NCI-H2196 (cell line): ENCODE measurements at regions not wholly inside any gene's neighbourhood (a gene's known extent, or its start where the extent isn't known, plus 50 kb on each side); places are given as distances from the start of the nearest gene placed in this dataset.
"Not testable (repeated sequence)": the region's sequence is repeated elsewhere in the genome, so short reads cannot be mapped to it uniquely, and the experiment has no call there.

Experiments used
- DNase-seq: peaks from one replicate; lab custom pipeline; 2025; ENCODE audit not compliant: unreplicated experiment; lab: John Stamatoyannopoulos, UW

GRCh38 chr5:74534397-74535129 lies 106.0 kb downstream of the ENC1 start:
- DNase-seq = no peak

- DNase-seq = no peak
These were observed 110.0 kb downstream of the ENC1 start for GRCh38 chr5:74530326-74531050.

- no peak for DNase-seq
These were observed 111.4 kb downstream of the ENC1 start for GRCh38 chr5:74529101-74529500.

DNA sequence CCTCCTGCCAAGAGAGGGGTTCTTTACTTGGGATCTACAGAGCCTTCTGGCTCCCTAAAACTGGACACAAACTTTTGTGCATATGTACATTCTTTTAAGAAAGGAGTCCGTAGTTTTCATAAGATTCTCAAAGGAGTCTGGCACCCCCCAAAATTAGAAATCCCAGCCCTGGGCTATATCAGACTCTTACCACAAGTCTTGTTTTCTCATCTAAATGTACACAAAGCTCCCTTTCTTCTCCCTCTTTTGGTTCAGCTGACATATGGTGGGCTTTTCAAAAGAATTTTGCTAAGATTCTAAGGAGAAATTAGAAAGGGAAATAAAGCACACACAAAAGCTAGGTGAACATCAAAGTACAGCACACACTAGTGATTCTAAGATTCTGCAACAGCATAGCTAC lies 114.4 kb downstream of the ENC1 start:
- no peak for DNase-seq

- not testable (repeated sequence) for DNase-seq
These were observed 115.8 kb downstream of the ENC1 start for GRCh38 chr5:74524767-74525166.

GRCh38 chr5:74523698-74524097 lies 116.8 kb downstream of the ENC1 start:
- not testable (repeated sequence) for DNase-seq

GRCh38 chr5:74522838-74523237 lies 117.7 kb downstream of the ENC1 start:
- not testable (repeated sequence) for DNase-seq

GRCh38 chr5:74521401-74521800 lies 119.1 kb downstream of the ENC1 start:
- DNase-seq = no peak

DNA sequence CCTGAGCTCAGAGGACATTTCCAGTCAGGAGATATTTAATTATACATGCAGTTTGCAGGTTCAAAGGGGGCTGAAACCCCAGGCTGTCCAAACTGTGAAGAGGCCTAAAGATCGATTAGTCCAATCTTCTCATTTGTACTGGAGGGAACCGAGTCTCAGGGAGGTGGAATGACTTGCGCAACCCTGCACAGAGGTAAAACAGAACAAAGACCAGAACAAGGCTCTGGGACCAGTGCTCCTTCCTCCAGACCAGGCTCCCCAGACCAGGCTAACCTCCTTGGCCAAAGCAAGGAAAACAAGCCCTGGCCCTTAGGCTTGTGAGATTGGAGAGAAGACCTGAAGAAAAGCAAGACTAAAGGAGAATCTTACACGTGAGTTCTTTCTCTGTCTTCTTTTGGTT lies 120.8 kb downstream of the ENC1 start:
- DNase-seq = no peak

DNA sequence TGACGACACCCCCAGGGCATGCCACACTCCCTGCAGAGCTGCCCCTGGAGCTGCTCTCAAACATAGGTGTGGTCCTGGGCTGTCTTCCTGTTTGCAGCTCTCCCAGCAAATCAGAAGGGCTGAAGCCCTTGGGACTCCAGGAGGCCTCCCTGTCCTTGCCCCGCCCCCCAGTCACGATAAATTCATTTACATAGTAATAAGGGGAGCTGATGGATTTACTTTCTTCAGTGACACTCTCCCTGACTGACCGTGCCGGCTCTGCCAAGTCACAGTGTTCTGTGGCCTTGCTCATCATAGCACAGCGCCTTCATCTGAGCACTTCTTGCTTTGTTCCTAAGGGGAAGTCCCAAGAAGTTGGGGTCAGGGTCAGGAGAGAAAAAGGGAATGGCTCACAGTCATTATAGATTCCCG lies 121.4 kb downstream of the ENC1 start:
- DNase-seq = no peak

DNA sequence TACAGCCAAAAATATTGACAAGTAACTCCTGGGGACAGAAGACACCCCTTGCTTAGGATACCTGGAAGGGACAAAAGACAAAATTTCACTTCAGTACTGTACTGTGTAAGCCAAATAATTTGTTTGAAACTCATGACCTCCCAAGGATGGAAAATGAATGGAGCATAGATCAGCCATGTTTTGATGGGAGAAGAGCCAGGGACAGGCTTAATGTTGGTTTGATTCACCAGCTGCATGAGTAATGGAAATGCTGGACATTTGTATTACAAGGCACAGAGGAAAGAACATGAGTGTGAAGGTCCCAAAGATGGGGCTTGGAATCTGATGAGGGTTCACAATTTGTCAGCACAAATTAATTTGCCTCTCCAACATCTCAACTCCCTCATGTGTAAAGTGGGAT lies 122.8 kb downstream of the ENC1 start:
- no peak for DNase-seq

DNA sequence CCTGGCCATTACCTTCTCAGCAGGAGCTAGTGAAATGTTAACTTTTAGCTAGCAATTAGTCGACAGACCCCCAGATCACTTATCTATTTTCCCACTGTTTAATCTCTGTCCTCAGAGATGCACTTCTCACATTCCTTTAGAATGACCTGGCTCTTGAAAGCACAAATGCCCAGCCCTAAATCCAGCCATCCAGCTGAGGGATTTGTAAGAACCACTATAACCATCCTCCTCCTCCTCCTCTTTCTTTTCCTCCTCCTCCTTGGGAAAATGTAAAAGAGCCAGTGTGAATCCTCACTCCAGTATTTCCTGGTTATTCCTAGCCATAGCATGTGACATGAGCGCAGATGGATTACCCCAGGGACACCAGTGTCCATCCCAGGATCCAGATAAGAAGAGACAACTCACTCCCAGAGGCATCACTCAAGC lies 124.3 kb downstream of the ENC1 start:
- DNase-seq = no peak

- DNase-seq = no peak
These were observed 125.5 kb downstream of the ENC1 start for GRCh38 chr5:74514888-74515551.

DNA sequence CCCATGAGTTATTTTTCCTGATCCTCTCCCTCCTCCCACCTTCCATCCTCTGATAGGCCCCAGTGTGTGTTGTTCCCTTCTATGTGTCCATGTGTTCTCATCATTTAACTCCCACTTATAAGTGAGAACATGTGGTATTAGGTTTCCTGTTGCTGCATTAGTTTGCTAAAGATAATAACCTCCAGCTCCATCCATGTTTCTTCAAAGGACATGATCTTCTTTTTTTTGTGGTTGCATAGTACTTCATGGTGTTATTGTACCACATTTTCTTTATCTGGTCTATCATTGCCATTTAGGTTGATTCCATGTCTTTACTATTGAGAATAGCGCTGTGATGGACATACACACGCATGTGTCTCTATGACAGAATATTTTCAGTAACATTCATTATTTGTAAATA lies 128.8 kb downstream of the ENC1 start:
- not testable (repeated sequence) for DNase-seq

DNA sequence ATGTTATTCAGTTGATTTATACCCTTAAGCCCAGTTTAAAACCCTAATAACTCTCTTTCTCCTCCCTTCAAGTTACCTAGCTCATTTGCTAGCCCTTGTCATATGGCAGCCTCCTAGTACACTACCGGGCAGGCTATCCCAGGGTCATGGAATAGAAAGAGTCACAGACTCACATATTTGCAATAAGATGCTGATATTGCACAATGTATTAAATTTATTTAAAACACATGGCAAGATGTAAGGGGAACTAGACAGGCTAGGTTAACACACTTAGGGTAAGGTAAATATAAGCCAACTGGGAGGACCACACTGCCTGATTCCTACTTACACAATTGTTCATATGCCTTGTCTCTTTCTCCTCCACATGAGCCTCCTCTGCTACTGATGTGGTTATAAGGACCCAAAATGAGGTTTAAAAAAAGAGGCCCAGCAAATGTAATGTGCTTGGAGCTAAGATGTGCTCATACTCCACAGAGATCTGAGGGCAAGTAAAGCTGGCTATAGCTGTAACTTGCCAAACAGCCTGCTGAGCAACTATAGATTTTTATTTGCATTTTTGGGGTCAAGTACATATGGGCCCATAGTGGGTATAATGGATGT lies 130.0 kb downstream of the ENC1 start:
- DNase-seq = no peak

DNA sequence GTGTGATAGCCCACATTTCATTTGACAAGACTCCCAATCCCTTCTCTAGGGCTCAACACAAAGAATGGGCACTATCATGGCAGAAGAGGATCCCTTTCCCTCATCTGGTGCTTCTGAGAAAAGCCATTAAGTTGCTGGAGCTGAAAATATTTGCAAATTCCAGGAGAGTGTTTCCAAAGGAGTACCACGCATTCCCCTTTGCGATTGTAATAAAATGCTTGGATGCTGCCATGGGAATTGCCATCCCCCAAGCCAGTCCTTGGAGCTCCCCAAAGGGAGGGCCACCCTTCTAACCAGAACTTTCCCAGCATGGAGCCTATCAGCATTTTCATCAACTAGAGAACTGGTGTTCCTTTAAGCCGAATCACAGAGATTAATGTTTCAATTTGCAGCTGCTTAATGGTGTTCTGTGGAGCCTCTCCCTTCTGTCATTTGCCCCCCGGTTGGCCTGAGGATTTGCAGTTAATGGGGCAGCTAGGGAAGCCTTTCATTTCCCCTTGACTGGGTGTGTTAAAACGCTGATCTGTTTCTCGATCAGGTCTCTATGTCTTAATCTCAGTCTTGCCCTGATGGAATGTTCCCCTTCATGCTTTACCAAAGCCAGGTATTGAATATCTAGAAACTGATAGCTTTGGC lies 133.0 kb downstream of the ENC1 start:
- no peak for DNase-seq

GRCh38 chr5:74506119-74506518 lies 134.4 kb downstream of the ENC1 start:
- no peak for DNase-seq

GRCh38 chr5:74504463-74504862 lies 136.1 kb downstream of the ENC1 start:
- no peak for DNase-seq

DNA sequence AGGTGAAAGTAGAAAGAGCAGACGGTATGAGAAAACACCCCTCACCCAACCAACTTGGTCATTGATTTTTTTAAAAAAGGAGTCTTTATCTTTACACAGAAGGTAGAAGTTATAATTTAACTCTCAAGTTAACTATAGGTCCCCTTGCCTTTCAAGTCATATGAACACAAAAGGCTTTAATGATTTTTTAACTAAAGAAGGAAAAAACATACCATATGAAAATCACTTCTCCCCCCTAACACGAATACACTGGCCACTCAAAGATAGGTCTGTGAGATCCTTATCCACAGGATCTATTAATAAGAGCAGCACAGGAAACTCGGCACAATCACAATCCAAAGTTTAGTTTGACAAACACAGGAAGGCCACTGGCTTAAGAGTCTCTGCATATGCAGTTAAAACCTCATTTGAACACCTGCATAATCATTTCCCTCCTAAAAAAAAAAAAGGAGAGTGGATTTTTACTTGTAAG lies 138.0 kb downstream of the ENC1 start:
- DNase-seq = no peak

- no peak for DNase-seq
These were observed 138.7 kb downstream of the ENC1 start for GRCh38 chr5:74501674-74502478.
